ENCODE measurements at regions not wholly inside any gene's neighbourhood (a gene's known extent, or its start where the extent isn't known, plus 50 kb on each side); places are given as distances from the start of the nearest gene placed in this dataset.

- DNase-seq: no peak
- H4K91ac ChIP-seq (ENCODE audit: insufficient read length, low read depth, low read length): no peak overlapping the region
- no peak overlapping the region for H3K4me2 ChIP-seq (ENCODE audit: insufficient read depth, insufficient read length, low read length)
- TF ChIP-seq CTCF (conservative IDR thresholded peaks at IDR 0.05): no peak
- H2AFZ ChIP-seq (ENCODE audit: low read length): no peak overlapping the region
- H2BK5ac ChIP-seq (ENCODE audit: insufficient read length, low read length): no peak overlapping the region
- H3K23me2 ChIP-seq (ENCODE audit: insufficient read length, low read depth, low read length, poor library complexity, severe bottlenecking): no peaks in the 10 kb centered on the region
- H4K20me1 ChIP-seq (ENCODE audit: control insufficient read depth, insufficient read depth, insufficient read length): no peaks in the 10 kb centered on the region
- no peaks in the 10 kb centered on the region for H3K79me1 ChIP-seq (ENCODE audit: insufficient read depth, low read depth, low read length, poor library complexity, severe bottlenecking)
- H3K27me3 ChIP-seq (ENCODE audit: insufficient read depth, low read length): no peaks in the 10 kb centered on the region
- H3K23ac ChIP-seq (ENCODE audit: insufficient read length, low read depth, low read length): no peak overlapping the region
- no peak overlapping the region for H3K56ac ChIP-seq (ENCODE audit: insufficient read length, low read depth, low read length)
- no peak overlapping the region for H4K5ac ChIP-seq (ENCODE audit: insufficient read length, low read depth, low read length)
- H3T11ph ChIP-seq (ENCODE audit: low read length): no peak overlapping the region
- no peaks in the 10 kb centered on the region for H3K4me1 ChIP-seq (ENCODE audit: insufficient read depth, low read length)
- H2AK5ac ChIP-seq (ENCODE audit: insufficient read length, low read length): no peak overlapping the region
- no peak overlapping the region for H3K18ac ChIP-seq (ENCODE audit: insufficient read length, low read depth, low read length)
- H2BK12ac ChIP-seq (ENCODE audit: insufficient read length, low read depth, low read length): no peak overlapping the region
- no peak overlapping the region for H2BK15ac ChIP-seq (ENCODE audit: low read depth, low read length)
- Mint-ChIP-seq H3K9me3 (peaks cover 0 to 5% of the 10 kb centered on the region in 2 experiments; a peak in 1 of 5 replicates), H3K27ac (no peak overlapping the region), H3K27me3 (ENCODE audit: low read depth) (no peaks in the 10 kb centered on the region), H3K4me1 (peaks cover 16 to 19% of the 10 kb centered on the region in 2 experiments; a peak in 3 of 4 replicates), H3K36me3 (ENCODE audit: insufficient read depth in 1 of 3, low read depth in 3 of 3) (peaks cover 0 to 5% (median 0%) of the 10 kb centered on the region in 3 experiments; a peak in 2 of 7 replicates), H3K4me3 (no peak overlapping the region)
- no peak overlapping the region for H4K8ac ChIP-seq (replicated peaks; ENCODE audit: insufficient read length, low read depth, low read length)
- no peak overlapping the region for H2BK20ac ChIP-seq (ENCODE audit: low read depth, low read length, poor library complexity, severe bottlenecking)
- no peak overlapping the region for H3K4ac ChIP-seq (ENCODE audit: low read depth, low read length)
- H3K79me2 ChIP-seq (ENCODE audit: insufficient read depth, low read length): no peaks in the 10 kb centered on the region
- no peak overlapping the region for H3K14ac ChIP-seq (ENCODE audit: insufficient read depth, low read length)
- no peak overlapping the region for H3K27ac ChIP-seq (ENCODE audit: insufficient read length, low read depth, low read length)
- no peak overlapping the region for H2BK120ac ChIP-seq (ENCODE audit: low read depth, low read length, poor library complexity, severe bottlenecking)
- no peak overlapping the region for H3K9ac ChIP-seq (ENCODE audit: extremely low read depth, insufficient read length, low read length)
- no CpG with 5 or more reads among the region's 5 CpGs for WGBS (ENCODE audit: extremely low coverage, insufficient read length, low lambda C conversion rate)
- H3K9me3 ChIP-seq (ENCODE audit: control insufficient read depth, low read depth, low read length): no peaks in the 10 kb centered on the region
Measured at GRCh38 chr3:187839422-187839821, 94.2 kb upstream of the BCL6 start.

Data from H9 (cell line).